ENCODE measurements at regions not wholly inside any gene's neighbourhood (a gene's known extent, or its start where the extent isn't known, plus 50 kb on each side); places are given as distances from the start of the nearest gene placed in this dataset.

DNA sequence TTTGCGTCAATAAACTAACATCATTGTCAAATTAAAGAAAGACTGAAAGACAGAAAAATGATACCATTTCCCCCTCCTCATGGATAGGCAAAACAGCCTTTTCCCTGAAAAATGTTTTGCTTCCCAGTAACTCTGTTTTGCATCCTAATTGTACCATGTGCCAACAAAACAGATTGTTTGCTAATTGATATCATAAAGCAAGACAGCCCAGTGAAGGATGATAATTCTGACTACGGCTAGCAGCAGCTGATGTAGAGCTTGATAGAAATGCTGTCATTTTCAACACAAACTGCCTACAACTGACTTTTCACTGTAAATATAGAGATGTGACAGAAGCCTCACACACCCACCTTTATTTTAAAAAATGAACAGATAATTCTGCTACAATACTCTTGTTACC lies 1061.6 kb downstream of the HACE1 start:
- TF ChIP-seq, protein P1, sequence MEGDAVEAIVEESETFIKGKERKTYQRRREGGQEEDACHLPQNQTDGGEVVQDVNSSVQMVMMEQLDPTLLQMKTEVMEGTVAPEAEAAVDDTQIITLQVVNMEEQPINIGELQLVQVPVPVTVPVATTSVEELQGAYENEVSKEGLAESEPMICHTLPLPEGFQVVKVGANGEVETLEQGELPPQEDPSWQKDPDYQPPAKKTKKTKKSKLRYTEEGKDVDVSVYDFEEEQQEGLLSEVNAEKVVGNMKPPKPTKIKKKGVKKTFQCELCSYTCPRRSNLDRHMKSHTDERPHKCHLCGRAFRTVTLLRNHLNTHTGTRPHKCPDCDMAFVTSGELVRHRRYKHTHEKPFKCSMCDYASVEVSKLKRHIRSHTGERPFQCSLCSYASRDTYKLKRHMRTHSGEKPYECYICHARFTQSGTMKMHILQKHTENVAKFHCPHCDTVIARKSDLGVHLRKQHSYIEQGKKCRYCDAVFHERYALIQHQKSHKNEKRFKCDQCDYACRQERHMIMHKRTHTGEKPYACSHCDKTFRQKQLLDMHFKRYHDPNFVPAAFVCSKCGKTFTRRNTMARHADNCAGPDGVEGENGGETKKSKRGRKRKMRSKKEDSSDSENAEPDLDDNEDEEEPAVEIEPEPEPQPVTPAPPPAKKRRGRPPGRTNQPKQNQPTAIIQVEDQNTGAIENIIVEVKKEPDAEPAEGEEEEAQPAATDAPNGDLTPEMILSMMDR (IDR thresholded peaks at IDR 0.05): no peak

GRCh38 chr6:103797738-103798137 lies 1062.0 kb downstream of the HACE1 start:
- Mint-ChIP-seq H3K27me3 (ENCODE audit: low read depth) (peaks cover 7% of the 10 kb centered on the region), H3K27ac (ENCODE audit: unreplicated experiment) (no peak overlapping the region), H3K4me1 (ENCODE audit: low read depth) (no peaks in the 10 kb centered on the region), H3K4me3 (ENCODE audit: unreplicated experiment) (no peak overlapping the region), H3K36me3 (ENCODE audit: low read depth) (no peaks in the 10 kb centered on the region), H3K9me3 (ENCODE audit: low read depth) (peaks cover 8% of the 10 kb centered on the region)
- TF ChIP-seq, protein P1 (IDR thresholded peaks at IDR 0.05): peak; percentile 82
- DNase-seq (ENCODE audit: low spot score): no peak

More for the DNA sequence above, 1061.6 kb downstream of the HACE1 start:
- no peak for DNase-seq (ENCODE audit: low spot score)
- Mint-ChIP-seq H3K4me1 (ENCODE audit: low read depth) (no peaks in the 10 kb centered on the region), H3K36me3 (ENCODE audit: low read depth) (no peaks in the 10 kb centered on the region), H3K27ac (ENCODE audit: unreplicated experiment) (no peak overlapping the region), H3K9me3 (ENCODE audit: low read depth) (peaks cover 10% of the 10 kb centered on the region), H3K27me3 (ENCODE audit: low read depth) (peaks cover 7% of the 10 kb centered on the region), H3K4me3 (ENCODE audit: unreplicated experiment) (no peak overlapping the region)

GRCh38 chr6:103791458-103791857 lies 1068.3 kb downstream of the HACE1 start:
- TF ChIP-seq, protein P1 (IDR thresholded peaks at IDR 0.05): no peak
- no peaks in the 10 kb centered on the region for H3K36me3 Mint-ChIP-seq (ENCODE audit: low read depth)
- no peaks in the 10 kb centered on the region for H3K4me1 Mint-ChIP-seq (ENCODE audit: low read depth)
- no peak overlapping the region for H3K4me3 Mint-ChIP-seq (ENCODE audit: unreplicated experiment)
- H3K9me3 Mint-ChIP-seq (ENCODE audit: low read depth): peaks cover 8% of the 10 kb centered on the region
- no peak overlapping the region for H3K27ac Mint-ChIP-seq (ENCODE audit: unreplicated experiment)
- H3K27me3 Mint-ChIP-seq (ENCODE audit: low read depth): no peaks in the 10 kb centered on the region
- DNase-seq (ENCODE audit: low spot score): no peak

DNA sequence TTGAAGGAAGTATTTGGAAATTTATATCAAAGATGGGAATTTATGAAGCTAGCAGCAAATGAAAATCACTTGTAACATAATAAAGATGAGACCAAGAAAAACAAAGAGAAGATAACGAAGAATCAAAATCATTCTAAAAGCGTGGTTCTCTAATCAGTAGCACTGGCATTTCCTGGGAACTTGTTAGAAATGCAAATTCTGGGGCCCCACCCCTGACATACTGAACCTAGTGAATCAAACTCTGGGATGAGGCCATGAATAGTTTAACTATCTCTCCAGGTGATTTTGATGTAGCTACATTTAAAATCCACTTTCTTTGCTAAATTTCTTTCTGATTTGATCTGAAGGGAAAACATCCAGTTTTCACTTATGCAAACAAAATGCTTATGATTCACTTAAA lies 1075.6 kb downstream of the HACE1 start:
- no peaks in the 10 kb centered on the region for H3K4me1 Mint-ChIP-seq (ENCODE audit: low read depth)
- no peak overlapping the region for H3K4me3 Mint-ChIP-seq (ENCODE audit: unreplicated experiment)
- H3K36me3 Mint-ChIP-seq (ENCODE audit: low read depth): no peaks in the 10 kb centered on the region
- H3K27ac Mint-ChIP-seq (ENCODE audit: unreplicated experiment): no peak overlapping the region
- peaks cover 4% of the 10 kb centered on the region for H3K27me3 Mint-ChIP-seq (ENCODE audit: low read depth)
- no peaks in the 10 kb centered on the region for H3K9me3 Mint-ChIP-seq (ENCODE audit: low read depth)
- TF ChIP-seq, protein P1 (IDR thresholded peaks at IDR 0.05): no peak
- DNase-seq (ENCODE audit: low spot score): no peak

DNA sequence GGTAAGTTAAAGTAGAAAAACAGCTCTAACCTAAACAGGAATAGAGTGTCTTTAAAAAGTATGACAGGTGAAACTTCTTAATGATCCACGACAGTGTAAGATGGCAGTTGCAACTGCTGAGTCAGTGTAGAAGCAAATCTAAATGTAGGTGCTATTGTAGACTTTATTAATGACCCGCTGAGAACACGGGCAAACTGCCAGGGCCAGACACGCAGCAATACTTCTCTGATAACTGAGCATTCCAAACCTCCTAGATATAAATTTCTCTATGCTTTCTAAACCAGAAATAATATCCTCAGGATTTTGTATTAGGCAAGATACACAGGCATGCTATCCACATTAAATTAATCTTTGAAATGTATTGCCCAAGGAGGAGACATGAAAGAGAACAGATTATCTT lies 1076.4 kb downstream of the HACE1 start:
- Mint-ChIP-seq H3K4me1 (ENCODE audit: low read depth) (no peaks in the 10 kb centered on the region), H3K36me3 (ENCODE audit: low read depth) (no peaks in the 10 kb centered on the region), H3K27ac (ENCODE audit: unreplicated experiment) (no peak overlapping the region), H3K4me3 (ENCODE audit: unreplicated experiment) (no peak overlapping the region), H3K27me3 (ENCODE audit: low read depth) (peaks cover 4% of the 10 kb centered on the region), H3K9me3 (ENCODE audit: low read depth) (no peaks in the 10 kb centered on the region)
- DNase-seq (ENCODE audit: low spot score): no peak
- TF ChIP-seq, protein P1 (IDR thresholded peaks at IDR 0.05): no peak
